ENCODE measurements at regions not wholly inside any gene's neighbourhood (a gene's known extent, or its start where the extent isn't known, plus 50 kb on each side); places are given as distances from the start of the nearest gene placed in this dataset.

GRCh38 chr3:144499001-144499930, 527.6 kb downstream of the DIPK2A start:
- Histone ChIP-seq H3K79me2 (ENCODE audit: insufficient read depth, low read length) (no peaks in the 10 kb centered on the region), H4K20me1 (ENCODE audit: insufficient read depth, low read length) (no peaks in the 10 kb centered on the region), H3K4me3 (ENCODE audit: insufficient read depth, low read depth, low read length) (no peak overlapping the region), H2AFZ (ENCODE audit: low read depth, low read length) (no peak overlapping the region), H3K9ac (ENCODE audit: low read length) (no peak overlapping the region), H3K4me1 (ENCODE audit: insufficient read depth, low read length) (no peaks in the 10 kb centered on the region), H3K36me3 (ENCODE audit: insufficient read depth, low read length) (no peaks in the 10 kb centered on the region), H3K27ac (ENCODE audit: low read depth, low read length) (no peak overlapping the region), H3K27me3 (ENCODE audit: insufficient read depth, low read length) (no peaks in the 10 kb centered on the region), H3K4me2 (ENCODE audit: low read length) (no peak overlapping the region), H3K9me3 (ENCODE audit: insufficient read depth, low read depth, low read length) (no peaks in the 10 kb centered on the region)
- TF ChIP-seq CTCF (IDR thresholded peaks at IDR 0.05; ENCODE audit: insufficient read depth, low read depth, low read length) = no peak
- no peak for TF ChIP-seq EZH2 (IDR thresholded peaks at IDR 0.05; ENCODE audit: insufficient read depth, low read length)
- Mint-ChIP-seq H3K9me3 (ENCODE audit: unreplicated experiment) (no peaks in the 10 kb centered on the region), H3K36me3 (ENCODE audit: low read depth, unreplicated experiment) (no peaks in the 10 kb centered on the region), H3K27me3 (ENCODE audit: low read depth, unreplicated experiment) (no peaks in the 10 kb centered on the region), H3K27ac (ENCODE audit: unreplicated experiment) (no peak overlapping the region), H3K4me3 (ENCODE audit: unreplicated experiment) (no peak overlapping the region), H3K4me1 (ENCODE audit: low read depth, unreplicated experiment) (no peaks in the 10 kb centered on the region)
- no peak for DNase-seq (ENCODE audit: low read depth)
- FAIRE-seq = no peak

GRCh38 chr3:144501467-144501866, 529.8 kb downstream of the DIPK2A start:
- TF ChIP-seq CTCF (IDR thresholded peaks at IDR 0.05; ENCODE audit: insufficient read depth, low read depth, low read length) (no peak), EZH2 (IDR thresholded peaks at IDR 0.05; ENCODE audit: insufficient read depth, low read length) (no peak)
- no peaks in the 10 kb centered on the region for H3K79me2 ChIP-seq (ENCODE audit: insufficient read depth, low read length)
- H3K4me1 ChIP-seq (ENCODE audit: insufficient read depth, low read length) = no peaks in the 10 kb centered on the region
- no peaks in the 10 kb centered on the region for H3K36me3 Mint-ChIP-seq (ENCODE audit: low read depth, unreplicated experiment)
- no peak overlapping the region for H3K4me3 ChIP-seq (ENCODE audit: insufficient read depth, low read depth, low read length)
- no peak overlapping the region for H3K27ac Mint-ChIP-seq (ENCODE audit: unreplicated experiment)
- H4K20me1 ChIP-seq (ENCODE audit: insufficient read depth, low read length) = no peaks in the 10 kb centered on the region
- no peak overlapping the region for H3K4me2 ChIP-seq (ENCODE audit: low read length)
- no peaks in the 10 kb centered on the region for H3K4me1 Mint-ChIP-seq (ENCODE audit: low read depth, unreplicated experiment)
- H3K27ac ChIP-seq (ENCODE audit: low read depth, low read length) = no peak overlapping the region
- H3K9ac ChIP-seq (ENCODE audit: low read length) = no peak overlapping the region
- no peaks in the 10 kb centered on the region for H3K9me3 ChIP-seq (ENCODE audit: insufficient read depth, low read depth, low read length)
- no peaks in the 10 kb centered on the region for H3K27me3 Mint-ChIP-seq (ENCODE audit: low read depth, unreplicated experiment)
- no peaks in the 10 kb centered on the region for H3K27me3 ChIP-seq (ENCODE audit: insufficient read depth, low read length)
- DNase-seq (ENCODE audit: low read depth) (no peak), FAIRE-seq (no peak)
- no peak overlapping the region for H2AFZ ChIP-seq (ENCODE audit: low read depth, low read length)
- H3K4me3 Mint-ChIP-seq (ENCODE audit: unreplicated experiment) = no peak overlapping the region
- H3K36me3 ChIP-seq (ENCODE audit: insufficient read depth, low read length) = no peaks in the 10 kb centered on the region
- H3K9me3 Mint-ChIP-seq (ENCODE audit: unreplicated experiment) = no peaks in the 10 kb centered on the region

- H3K4me3 Mint-ChIP-seq (ENCODE audit: unreplicated experiment) = no peak overlapping the region
Observed at GRCh38 chr3:144502402-144502801, 530.8 kb downstream of the DIPK2A start.

More at GRCh38 chr3:144502402-144502801, 530.8 kb downstream of the DIPK2A start:
- FAIRE-seq (no peak), DNase-seq (ENCODE audit: low read depth) (no peak)
- Histone ChIP-seq H3K4me2 (ENCODE audit: low read length) (no peak overlapping the region), H4K20me1 (ENCODE audit: insufficient read depth, low read length) (no peaks in the 10 kb centered on the region), H3K36me3 (ENCODE audit: insufficient read depth, low read length) (no peaks in the 10 kb centered on the region), H3K4me1 (ENCODE audit: insufficient read depth, low read length) (no peaks in the 10 kb centered on the region), H2AFZ (ENCODE audit: low read depth, low read length) (no peak overlapping the region), H3K9ac (ENCODE audit: low read length) (no peak overlapping the region), H3K79me2 (ENCODE audit: insufficient read depth, low read length) (no peaks in the 10 kb centered on the region), H3K27me3 (ENCODE audit: insufficient read depth, low read length) (no peaks in the 10 kb centered on the region), H3K9me3 (ENCODE audit: insufficient read depth, low read depth, low read length) (no peaks in the 10 kb centered on the region), H3K4me3 (ENCODE audit: insufficient read depth, low read depth, low read length) (no peak overlapping the region), H3K27ac (ENCODE audit: low read depth, low read length) (no peak overlapping the region)
- no peaks in the 10 kb centered on the region for H3K4me1 Mint-ChIP-seq (ENCODE audit: low read depth, unreplicated experiment)
- H3K27ac Mint-ChIP-seq (ENCODE audit: unreplicated experiment) = no peak overlapping the region
- TF ChIP-seq CTCF (IDR thresholded peaks at IDR 0.05; ENCODE audit: insufficient read depth, low read depth, low read length) = no peak
- TF ChIP-seq EZH2 (IDR thresholded peaks at IDR 0.05; ENCODE audit: insufficient read depth, low read length) = no peak
- H3K27me3 Mint-ChIP-seq (ENCODE audit: low read depth, unreplicated experiment) = no peaks in the 10 kb centered on the region
- no peaks in the 10 kb centered on the region for H3K9me3 Mint-ChIP-seq (ENCODE audit: unreplicated experiment)
- H3K36me3 Mint-ChIP-seq (ENCODE audit: low read depth, unreplicated experiment) = no peaks in the 10 kb centered on the region

Measured in astrocyte (in vitro differentiated cells and primary cell).